Fibroblast of pulmonary artery (primary cell): ENCODE measurements at regions not wholly inside any gene's neighbourhood (a gene's known extent, or its start where the extent isn't known, plus 50 kb on each side); places are given as distances from the start of the nearest gene placed in this dataset.
"Not testable (repeated sequence)": the region's sequence is repeated elsewhere in the genome, so short reads cannot be mapped to it uniquely, and the experiment has no call there.

ENCODE experiments used
- DNase-seq: peaks from one replicate; pipeline ENCODE4 v3.0.0-alpha.2; 2010; ENCODE audit warnings: low read depth
- H3K4me3 ChIP-seq: replicated peaks from 2 replicates; pipeline ENCODE4 v1.5.1; 2011; ENCODE audit warnings: low read depth, mild to moderate bottlenecking, control low read depth, low read length, moderate library complexity
- CTCF ChIP-seq: IDR thresholded peaks from 2 replicates; pipeline ENCODE4 v1.5.1; 2011; ENCODE audit warnings: mild to moderate bottlenecking, control low read depth, low read length, inconsistent platforms; ENCODE audit errors: missing control alignments

- DNase-seq: no peak
- TF ChIP-seq CTCF: no peak
- H3K4me3 ChIP-seq: no peak overlapping the region
Measured at GRCh38 chr20:26205350-26205749, 508.7 kb upstream of the ZNF337 start.

- not testable (repeated sequence) for H3K4me3 ChIP-seq, DNase-seq
Measured at GRCh38 chr20:26201026-26201425, 504.4 kb upstream of the ZNF337 start.

- H3K4me3 ChIP-seq, DNase-seq: not testable (repeated sequence)
Measured at GRCh38 chr20:26187329-26187728, 490.7 kb upstream of the ZNF337 start.

GRCh38 chr20:26183720-26184119 is 487.1 kb upstream of the ZNF337 start:
- not testable (repeated sequence) for H3K4me3 ChIP-seq, DNase-seq

GRCh38 chr20:26181364-26181763 is 484.7 kb upstream of the ZNF337 start:
- H3K4me3 ChIP-seq, DNase-seq: not testable (repeated sequence)

- not testable (repeated sequence) for DNase-seq, H3K4me3 ChIP-seq
Measured at GRCh38 chr20:26171875-26172274, 475.2 kb upstream of the ZNF337 start.

- no peak for TF ChIP-seq CTCF
- no peak overlapping the region for H3K4me3 ChIP-seq
- peak; percentile 71 for DNase-seq
Measured at GRCh38 chr20:26169506-26169905, 472.9 kb upstream of the ZNF337 start.

GRCh38 chr20:26167499-26167898 is 470.8 kb upstream of the ZNF337 start:
- no peak overlapping the region for H3K4me3 ChIP-seq
- no peak for TF ChIP-seq CTCF
- peak; percentile 55 for DNase-seq

GRCh38 chr20:26163890-26164289 is 467.2 kb upstream of the ZNF337 start:
- H3K4me3 ChIP-seq: no peak overlapping the region
- TF ChIP-seq CTCF: no peak
- DNase-seq: peak; percentile 82

- not testable (repeated sequence) for H3K4me3 ChIP-seq, DNase-seq
Measured at GRCh38 chr20:26163151-26163550, 466.5 kb upstream of the ZNF337 start.

GRCh38 chr20:26161741-26162140 is 465.1 kb upstream of the ZNF337 start:
- H3K4me3 ChIP-seq, DNase-seq: not testable (repeated sequence)

GRCh38 chr20:26160916-26161315 is 464.3 kb upstream of the ZNF337 start:
- not testable (repeated sequence) for DNase-seq, H3K4me3 ChIP-seq
